ENCODE measurements at regions not wholly inside any gene's neighbourhood (a gene's known extent, or its start where the extent isn't known, plus 50 kb on each side); places are given as distances from the start of the nearest gene placed in this dataset.
"Not testable (repeated sequence)": the region's sequence is repeated elsewhere in the genome, so short reads cannot be mapped to it uniquely, and the experiment has no call there.

DNA sequence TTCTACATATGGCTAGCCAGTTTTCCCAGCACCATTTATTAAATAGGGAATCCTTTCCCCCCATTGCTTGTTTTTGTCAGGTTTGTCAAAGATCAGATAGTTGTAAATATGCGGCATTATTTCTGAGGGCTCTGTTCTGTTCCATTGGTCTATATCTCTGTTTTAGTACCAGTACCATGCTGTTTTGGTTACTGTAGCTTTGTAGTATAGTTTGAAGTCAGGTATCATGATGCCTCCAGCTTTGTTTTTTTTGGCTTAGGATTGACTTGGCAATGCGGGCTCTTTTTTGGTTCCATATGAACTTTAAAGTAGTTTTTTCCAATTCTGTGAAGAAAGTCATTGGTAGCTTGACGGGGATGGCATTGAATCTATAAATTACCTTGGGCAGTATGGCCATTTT, 60.0 kb upstream of the GPC3 start:
- DNase-seq (ENCODE audit: low read depth); H3K4me3 ChIP-seq (ENCODE audit: low read depth, low read length): not testable (repeated sequence)

- DNase-seq (ENCODE audit: low read depth); H3K4me3 ChIP-seq (ENCODE audit: low read depth, low read length): not testable (repeated sequence)
Observed at GRCh38 chrX:134067107-134067506, 81.7 kb upstream of the GPC3 start.

DNA sequence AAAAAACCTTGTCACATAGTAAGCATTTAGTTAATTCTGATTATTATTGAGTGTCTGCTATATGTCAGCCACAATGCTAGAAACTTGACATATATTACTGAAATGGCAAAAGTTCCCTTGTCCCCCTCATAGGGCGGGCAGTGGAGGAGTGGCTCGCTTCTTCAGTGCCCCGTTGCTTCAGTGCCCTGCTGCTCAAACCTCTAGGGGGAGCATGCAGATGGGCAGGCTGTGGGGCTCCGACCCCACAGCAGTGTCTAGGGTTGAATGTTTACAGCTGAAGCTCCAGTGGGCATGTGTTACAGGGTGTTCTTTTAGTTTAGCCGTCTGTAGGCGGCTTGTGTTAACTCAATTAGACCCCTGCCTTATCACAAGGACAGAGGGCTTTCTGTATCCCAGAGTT, 86.5 kb upstream of the GPC3 start:
- not testable (repeated sequence) for H3K4me3 ChIP-seq (ENCODE audit: low read depth, low read length); DNase-seq (ENCODE audit: low read depth)

GRCh38 chrX:134073341-134073740, 87.9 kb upstream of the GPC3 start:
- H3K4me3 ChIP-seq (ENCODE audit: low read depth, low read length) = no peak overlapping the region
- no peak for DNase-seq (ENCODE audit: low read depth)
- TF ChIP-seq, protein P1, sequence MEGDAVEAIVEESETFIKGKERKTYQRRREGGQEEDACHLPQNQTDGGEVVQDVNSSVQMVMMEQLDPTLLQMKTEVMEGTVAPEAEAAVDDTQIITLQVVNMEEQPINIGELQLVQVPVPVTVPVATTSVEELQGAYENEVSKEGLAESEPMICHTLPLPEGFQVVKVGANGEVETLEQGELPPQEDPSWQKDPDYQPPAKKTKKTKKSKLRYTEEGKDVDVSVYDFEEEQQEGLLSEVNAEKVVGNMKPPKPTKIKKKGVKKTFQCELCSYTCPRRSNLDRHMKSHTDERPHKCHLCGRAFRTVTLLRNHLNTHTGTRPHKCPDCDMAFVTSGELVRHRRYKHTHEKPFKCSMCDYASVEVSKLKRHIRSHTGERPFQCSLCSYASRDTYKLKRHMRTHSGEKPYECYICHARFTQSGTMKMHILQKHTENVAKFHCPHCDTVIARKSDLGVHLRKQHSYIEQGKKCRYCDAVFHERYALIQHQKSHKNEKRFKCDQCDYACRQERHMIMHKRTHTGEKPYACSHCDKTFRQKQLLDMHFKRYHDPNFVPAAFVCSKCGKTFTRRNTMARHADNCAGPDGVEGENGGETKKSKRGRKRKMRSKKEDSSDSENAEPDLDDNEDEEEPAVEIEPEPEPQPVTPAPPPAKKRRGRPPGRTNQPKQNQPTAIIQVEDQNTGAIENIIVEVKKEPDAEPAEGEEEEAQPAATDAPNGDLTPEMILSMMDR (IDR thresholded peaks at IDR 0.05; ENCODE audit: insufficient read depth, low read depth, low read length) = no peak

GRCh38 chrX:134074151-134074550, 88.8 kb upstream of the GPC3 start:
- TF ChIP-seq, protein P1 (IDR thresholded peaks at IDR 0.05; ENCODE audit: insufficient read depth, low read depth, low read length) = no peak
- H3K4me3 ChIP-seq (ENCODE audit: low read depth, low read length) = no peak overlapping the region
- DNase-seq (ENCODE audit: low read depth) = no peak

DNA sequence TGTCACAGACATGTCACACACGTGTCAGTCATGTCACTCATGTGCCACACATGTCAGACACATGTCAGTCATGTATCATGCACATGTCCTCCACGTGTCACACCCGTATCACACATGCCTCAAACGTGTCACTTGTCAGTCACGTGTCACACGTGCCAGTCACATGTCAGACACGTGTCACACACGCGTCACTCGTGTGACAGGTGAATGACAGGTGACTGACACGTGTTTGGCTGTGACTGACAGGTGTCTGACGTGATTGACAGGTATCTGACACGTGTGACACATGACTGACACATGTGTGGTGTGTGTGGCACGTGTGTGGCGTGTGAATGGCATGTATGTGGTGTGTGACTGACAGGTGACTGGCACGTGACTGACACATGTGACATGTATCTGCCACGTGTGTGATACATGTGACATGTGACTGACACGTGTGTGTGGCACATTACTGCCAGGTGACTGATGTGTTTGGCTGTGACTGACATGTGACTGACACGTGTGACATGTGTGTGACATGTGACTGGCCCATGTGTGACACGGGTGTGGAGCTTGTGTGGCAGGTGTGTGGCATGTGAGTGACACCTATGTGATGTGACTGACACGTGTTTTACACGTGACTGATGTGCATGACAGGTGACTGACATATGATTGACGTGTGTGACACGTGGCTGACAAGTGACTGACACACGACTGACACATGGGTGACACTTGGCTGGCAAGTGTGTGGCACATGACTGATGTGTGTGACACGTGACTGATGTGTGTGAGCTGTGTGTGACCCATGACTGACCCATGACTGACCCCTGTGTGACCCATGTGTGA, 90.7 kb upstream of the GPC3 start:
- no peak for DNase-seq (ENCODE audit: low read depth)
- TF ChIP-seq, protein P1 (IDR thresholded peaks at IDR 0.05; ENCODE audit: insufficient read depth, low read depth, low read length) = no peak

GRCh38 chrX:134095366-134095765, 110.0 kb upstream of the GPC3 start:
- no peak overlapping the region for H3K4me3 ChIP-seq (ENCODE audit: low read depth, low read length)
- TF ChIP-seq, protein P1 (IDR thresholded peaks at IDR 0.05; ENCODE audit: insufficient read depth, low read depth, low read length) = no peak
- no peak for DNase-seq (ENCODE audit: low read depth)

More for the DNA sequence above, 90.7 kb upstream of the GPC3 start:
- no peak overlapping the region for H3K4me3 ChIP-seq (ENCODE audit: low read depth, low read length)

DNA sequence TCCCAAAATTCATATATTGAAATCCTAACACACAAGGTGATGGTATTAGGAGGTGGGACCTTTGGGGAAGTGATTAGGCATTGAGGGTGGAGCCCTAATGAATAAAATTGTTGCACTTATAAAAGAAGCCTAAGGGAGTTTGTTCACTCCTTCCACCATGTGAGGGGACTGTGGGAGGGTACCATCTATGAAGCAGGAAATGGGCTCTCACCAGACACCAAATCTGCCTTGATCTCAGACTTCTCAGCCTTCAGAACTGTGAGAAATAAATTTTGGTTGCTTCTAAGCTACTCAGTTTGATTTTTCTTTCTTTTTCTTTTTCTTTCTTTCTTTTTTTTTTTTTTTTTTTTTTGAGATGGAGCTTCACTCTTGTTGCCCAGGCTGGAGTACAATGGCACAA, 116.2 kb upstream of the GPC3 start:
- DNase-seq (ENCODE audit: low read depth) = no peak
- H3K4me3 ChIP-seq (ENCODE audit: low read depth, low read length) = no peak overlapping the region
- TF ChIP-seq, protein P1 (IDR thresholded peaks at IDR 0.05; ENCODE audit: insufficient read depth, low read depth, low read length) = no peak

Data from fibroblast of villous mesenchyme (primary cell).